Small intestine (tissue), 7 donors: ENCODE measurements at regions not wholly inside any gene's neighbourhood (a gene's known extent, or its start where the extent isn't known, plus 50 kb on each side); places are given as distances from the start of the nearest gene placed in this dataset.

Experiments used
- DNase-seq, 2 donors: peaks; one replicate each; pipeline versions ENCODE4 v3.0.0 to v3.0.0-alpha.2; 2013
- FAIRE-seq: peaks from 2 replicates; lab custom pipeline; 2012; peaks lifted over from hg19 to GRCh38; lab: Jason Lieb, UNC
- H3K27ac ChIP-seq, 3 donors: one replicate each; pipeline ENCODE4 v1.5.1; 2013; ENCODE audit warnings: low read length in 2 of 3, mild to moderate bottlenecking in 2 of 3, control low read depth in 1 of 3, inconsistent platforms in 1 of 3, low read depth in 1 of 3, moderate library complexity in 1 of 3
- H3K27me3 ChIP-seq, 3 donors: one replicate each; pipeline ENCODE4 v1.6.1; 2013; ENCODE audit warnings: low read length in 3 of 3, inconsistent platforms in 1 of 3; ENCODE audit not compliant: control insufficient read depth in 3 of 3, insufficient read depth in 3 of 3
- H3K36me3 ChIP-seq, 3 donors: one replicate each; pipeline ENCODE4 v1.6.1; 2013; ENCODE audit warnings: low read length in 3 of 3, inconsistent platforms in 1 of 3, low read depth in 1 of 3, mild to moderate bottlenecking in 1 of 3, moderate library complexity in 1 of 3; ENCODE audit not compliant: control insufficient read depth in 3 of 3, insufficient read depth in 2 of 3
- H3K4me1 ChIP-seq, 3 donors: one replicate each; pipeline ENCODE4 v1.6.1; 2013; ENCODE audit warnings: low read length in 2 of 3, inconsistent platforms in 1 of 3, low read depth in 1 of 3, mild to moderate bottlenecking in 1 of 3, moderate library complexity in 1 of 3; ENCODE audit not compliant: control insufficient read depth in 3 of 3, insufficient read depth in 2 of 3
- H3K4me3 ChIP-seq, 3 donors: one replicate each; pipeline ENCODE4 v1.5.1; 2013; ENCODE audit warnings: low read length in 3 of 3, control low read depth in 1 of 3, inconsistent platforms in 1 of 3, low read depth in 1 of 3, mild to moderate bottlenecking in 1 of 3, moderate library complexity in 1 of 3
- H3K9me3 ChIP-seq, 2 donors: one replicate each; pipeline ENCODE4 v1.6.1; 2013; ENCODE audit warnings: low read depth in 1 of 2, low read length in 1 of 2; ENCODE audit not compliant: control insufficient read depth in 2 of 2, insufficient read depth in 1 of 2
- WGBS, 3 donors: extraction: QIAGEN DNeasy Blood & Tissue Kit; methylation state at CpG; one replicate each; pipeline ENCODE4 v1.1.7; 2013; 5-methylcytosine and 5-hydroxymethylcytosine counted together
- donor health status: healthy with polysubstance abuse.
- donor health status: control.
- donor health status: control.
- donor health status: Bipolar disorder and iron deficiency.
- donor health status: healthy.

- Histone ChIP-seq H3K4me3 (no peak overlapping the region), H3K27ac (no peak overlapping the region), H3K9me3 (no peaks in the 10 kb centered on the region), H3K36me3 (no peaks in the 10 kb centered on the region), H3K4me1 (no peaks in the 10 kb centered on the region), H3K27me3 (no peaks in the 10 kb centered on the region)
- FAIRE-seq (no peak), DNase-seq (no peak)
- 29 to 38% (median 29%) methylated on average over 5 of the region's 5 CpGs for WGBS, 3 donors
These were observed 1860.7 kb upstream of the WWC1 start for GRCh38 chr5:166430491-166431319.

- FAIRE-seq: no peak
- 28 to 36% (median 33%) methylated on average over 4 of the region's 4 CpGs for WGBS, 3 donors
- no peaks in the 10 kb centered on the region for H3K9me3 ChIP-seq
- DNase-seq: no peak
- H3K27ac ChIP-seq: no peak overlapping the region
- no peaks in the 10 kb centered on the region for H3K27me3 ChIP-seq
- H3K4me1 ChIP-seq: no peaks in the 10 kb centered on the region
- no peaks in the 10 kb centered on the region for H3K36me3 ChIP-seq
- H3K4me3 ChIP-seq: no peak overlapping the region
These were observed 1860.0 kb upstream of the WWC1 start for GRCh38 chr5:166431456-166431855.

- Histone ChIP-seq H3K9me3 (no peaks in the 10 kb centered on the region), H3K4me3 (no peak overlapping the region), H3K36me3 (no peaks in the 10 kb centered on the region), H3K4me1 (no peaks in the 10 kb centered on the region), H3K27ac (no peak overlapping the region), H3K27me3 (no peaks in the 10 kb centered on the region)
- 61 to 73% (median 67%) methylated on average over 5 of the region's 5 CpGs for WGBS, 3 donors
- FAIRE-seq: no peak
- DNase-seq: no peak
These were observed 1857.8 kb upstream of the WWC1 start for GRCh38 chr5:166433679-166434078.

GRCh38 chr5:166436872-166437271, 1854.6 kb upstream of the WWC1 start:
- H3K27ac ChIP-seq: no peak overlapping the region
- WGBS, 3 donors: 69 to 81% (median 75%) methylated on average over 3 of the region's 3 CpGs
- no peaks in the 10 kb centered on the region for H3K4me1 ChIP-seq
- H3K27me3 ChIP-seq: no peaks in the 10 kb centered on the region
- FAIRE-seq: no peak
- H3K9me3 ChIP-seq: no peaks in the 10 kb centered on the region
- no peaks in the 10 kb centered on the region for H3K36me3 ChIP-seq
- no peak for DNase-seq
- H3K4me3 ChIP-seq: no peak overlapping the region

GRCh38 chr5:166486348-166486747, 1805.1 kb upstream of the WWC1 start:
- DNase-seq (no peak), FAIRE-seq (no peak)
- 80 to 94% (median 86%) methylated on average over 3 of the region's 3 CpGs for WGBS, 3 donors
- Histone ChIP-seq H3K4me3 (no peak overlapping the region), H3K27me3 (no peaks in the 10 kb centered on the region), H3K4me1 (no peaks in the 10 kb centered on the region), H3K36me3 (no peaks in the 10 kb centered on the region), H3K9me3 (no peaks in the 10 kb centered on the region), H3K27ac (no peak overlapping the region)

- Histone ChIP-seq H3K4me3 (no peak overlapping the region), H3K9me3 (no peaks in the 10 kb centered on the region), H3K27me3 (no peaks in the 10 kb centered on the region), H3K27ac (no peak overlapping the region), H3K36me3 (no peaks in the 10 kb centered on the region), H3K4me1 (no peaks in the 10 kb centered on the region)
- DNase-seq: no peak
- no peak for FAIRE-seq
- 68 to 74% (median 73%) methylated on average over 3 of the region's 3 CpGs for WGBS, 3 donors
These were observed 1802.9 kb upstream of the WWC1 start for GRCh38 chr5:166488560-166488959.

- Histone ChIP-seq H3K27me3 (no peaks in the 10 kb centered on the region), H3K27ac (no peak overlapping the region), H3K9me3 (no peaks in the 10 kb centered on the region), H3K4me3 (no peak overlapping the region), H3K4me1 (no peaks in the 10 kb centered on the region), H3K36me3 (no peaks in the 10 kb centered on the region)
- no peak for DNase-seq
- no peak for FAIRE-seq
- 58 to 73% (median 59%) methylated on average over 2 of the region's 2 CpGs for WGBS, 3 donors
These were observed 1798.4 kb upstream of the WWC1 start for GRCh38 chr5:166493040-166493439.

GRCh38 chr5:166493612-166494011, 1797.8 kb upstream of the WWC1 start:
- 71 to 81% (median 71%) methylated on average over 7 of the region's 7 CpGs for WGBS, 3 donors
- Histone ChIP-seq H3K27ac (no peak overlapping the region), H3K36me3 (no peaks in the 10 kb centered on the region), H3K4me1 (no peaks in the 10 kb centered on the region), H3K4me3 (no peak overlapping the region), H3K27me3 (no peaks in the 10 kb centered on the region), H3K9me3 (no peaks in the 10 kb centered on the region)
- DNase-seq: no peak
- FAIRE-seq: no peak
